ENCODE measurements at regions not wholly inside any gene's neighbourhood (a gene's known extent, or its start where the extent isn't known, plus 50 kb on each side); places are given as distances from the start of the nearest gene placed in this dataset.

DNA sequence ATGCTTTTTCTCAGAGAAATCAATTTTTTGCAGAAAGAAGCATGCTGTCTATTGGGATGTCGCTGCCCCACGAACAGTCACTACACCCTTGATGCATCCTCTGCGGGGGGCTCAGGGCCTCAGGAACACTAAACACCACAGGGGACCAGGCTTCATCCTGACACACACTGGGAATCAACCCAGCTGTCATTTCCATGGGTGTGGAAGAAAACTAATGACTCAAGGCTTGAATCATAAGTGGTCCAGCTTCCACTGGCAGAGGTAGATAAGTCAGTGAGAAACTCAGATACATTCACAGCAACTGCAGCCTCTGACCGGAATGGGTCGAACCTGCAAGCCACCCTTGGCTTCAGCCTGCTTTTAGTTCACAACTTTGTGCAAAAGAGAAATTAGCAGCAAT lies 81.3 kb upstream of the SPTLC3 start:
- DNase-seq (ENCODE audit: low spot score) = no peak
- no peak overlapping the region for H3K27ac ChIP-seq
- TF ChIP-seq, protein P1, sequence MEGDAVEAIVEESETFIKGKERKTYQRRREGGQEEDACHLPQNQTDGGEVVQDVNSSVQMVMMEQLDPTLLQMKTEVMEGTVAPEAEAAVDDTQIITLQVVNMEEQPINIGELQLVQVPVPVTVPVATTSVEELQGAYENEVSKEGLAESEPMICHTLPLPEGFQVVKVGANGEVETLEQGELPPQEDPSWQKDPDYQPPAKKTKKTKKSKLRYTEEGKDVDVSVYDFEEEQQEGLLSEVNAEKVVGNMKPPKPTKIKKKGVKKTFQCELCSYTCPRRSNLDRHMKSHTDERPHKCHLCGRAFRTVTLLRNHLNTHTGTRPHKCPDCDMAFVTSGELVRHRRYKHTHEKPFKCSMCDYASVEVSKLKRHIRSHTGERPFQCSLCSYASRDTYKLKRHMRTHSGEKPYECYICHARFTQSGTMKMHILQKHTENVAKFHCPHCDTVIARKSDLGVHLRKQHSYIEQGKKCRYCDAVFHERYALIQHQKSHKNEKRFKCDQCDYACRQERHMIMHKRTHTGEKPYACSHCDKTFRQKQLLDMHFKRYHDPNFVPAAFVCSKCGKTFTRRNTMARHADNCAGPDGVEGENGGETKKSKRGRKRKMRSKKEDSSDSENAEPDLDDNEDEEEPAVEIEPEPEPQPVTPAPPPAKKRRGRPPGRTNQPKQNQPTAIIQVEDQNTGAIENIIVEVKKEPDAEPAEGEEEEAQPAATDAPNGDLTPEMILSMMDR (conservative IDR thresholded peaks at IDR 0.05; ENCODE audit: low read depth) = no peak
- ChIA-PET POLR2A (ENCODE audit: low non-redundant PET) (interaction anchor here (0.7 kb wide), 1 partner anchor 1066 kb away, joined by 3 read pairs; no protein-coding TSS in a partner anchor), CTCF (no interaction called here)

DNA sequence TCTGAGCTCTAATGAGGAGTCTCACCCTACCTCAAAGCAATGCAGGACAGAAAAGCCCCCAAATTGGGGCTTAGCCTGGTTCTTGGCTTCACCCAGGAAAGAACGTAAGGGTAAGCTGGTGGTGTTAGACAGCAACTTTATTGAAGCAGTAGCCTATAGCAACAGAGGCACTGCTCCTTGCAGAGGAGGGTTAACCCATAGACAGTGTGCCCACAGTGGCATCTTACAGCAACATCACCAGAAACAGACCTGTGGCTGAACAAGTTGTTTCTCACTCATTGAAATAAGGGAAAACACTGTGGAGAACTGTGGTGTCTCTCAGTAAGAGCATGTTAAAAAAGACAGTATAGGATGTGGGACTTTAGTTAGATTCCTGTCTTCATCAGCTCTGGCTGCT lies 80.4 kb upstream of the SPTLC3 start:
- POLR2A ChIA-PET (ENCODE audit: low non-redundant PET) = no interaction called here
- CTCF ChIA-PET = interaction anchor here (0.6 to 0.7 kb wide), 2 partner anchors 9 to 619 kb away, joined by 3 read pairs; no protein-coding TSS in a partner anchor
- no peak for DNase-seq (ENCODE audit: low spot score)
- TF ChIP-seq, protein P1 (conservative IDR thresholded peaks at IDR 0.05; ENCODE audit: low read depth) = no peak
- H3K27ac ChIP-seq = no peak overlapping the region

DNA sequence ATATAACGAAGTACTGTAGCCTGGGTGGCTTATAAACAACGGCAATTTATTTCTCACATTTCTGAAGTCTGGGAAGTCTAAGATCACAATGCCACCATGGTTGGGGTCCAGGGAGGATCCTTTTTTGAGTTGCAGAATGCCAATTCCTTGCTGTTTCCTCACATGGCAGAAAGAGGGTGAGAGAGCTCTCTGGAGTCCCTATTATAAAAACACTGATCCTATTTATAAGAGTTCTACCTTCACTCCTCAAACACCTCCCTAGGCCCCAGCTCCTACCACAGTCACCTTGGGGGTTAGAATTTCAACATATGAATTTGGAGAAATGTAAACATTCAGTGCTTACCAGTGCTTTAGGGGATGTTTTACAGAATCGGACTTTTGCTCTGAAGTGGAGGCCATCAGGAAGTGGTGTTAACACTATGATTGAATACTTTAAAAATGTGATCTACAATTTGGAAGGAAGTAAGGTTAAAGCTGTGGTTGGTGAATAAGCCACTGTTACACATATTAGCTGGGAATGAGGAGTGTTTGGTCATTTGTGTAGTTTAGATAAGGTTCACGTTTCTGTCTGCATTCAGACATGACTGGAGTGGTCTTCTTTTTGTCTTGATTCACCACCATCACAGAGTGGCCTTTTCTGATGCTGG lies 79.9 kb upstream of the SPTLC3 start:
- ChIA-PET POLR2A (ENCODE audit: low non-redundant PET) (no interaction called here), CTCF (interaction anchor here (0.6 to 0.7 kb wide), 4 partner anchors 8 to 1125 kb away, joined by 3 to 4 read pairs (median 3); no protein-coding TSS in a partner anchor)
- TF ChIP-seq, protein P1 (conservative IDR thresholded peaks at IDR 0.05; ENCODE audit: low read depth) = no peak
- peak; percentile 44 for DNase-seq (ENCODE audit: low spot score)
- H3K27ac ChIP-seq = no peak overlapping the region

DNA sequence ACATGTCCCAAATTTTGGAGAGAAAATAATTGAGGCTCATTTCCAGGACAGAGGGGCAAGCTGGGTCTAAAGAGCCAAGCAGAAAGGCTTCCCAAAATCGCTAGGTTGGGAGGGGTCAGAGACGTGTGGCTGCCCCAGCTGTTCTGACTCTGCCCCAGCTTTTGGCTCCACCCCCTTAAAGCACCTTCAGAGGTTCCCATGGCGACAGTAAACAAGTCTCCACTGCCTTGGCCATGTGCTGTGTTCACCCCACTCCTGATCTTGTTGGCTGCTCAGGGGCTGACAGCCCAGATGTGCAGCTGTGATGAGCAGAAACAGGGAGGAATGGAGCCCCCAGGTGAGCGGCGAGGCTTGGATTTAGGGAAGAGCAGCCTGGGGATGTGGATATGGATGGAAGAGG lies 72.8 kb upstream of the SPTLC3 start:
- H3K27ac ChIP-seq = no peak overlapping the region
- CTCF ChIA-PET = no interaction called here
- no peak for DNase-seq (ENCODE audit: low spot score)
- TF ChIP-seq, protein P1 (conservative IDR thresholded peaks at IDR 0.05; ENCODE audit: low read depth) = no peak
- POLR2A ChIA-PET (ENCODE audit: low non-redundant PET) = no interaction called here

DNA sequence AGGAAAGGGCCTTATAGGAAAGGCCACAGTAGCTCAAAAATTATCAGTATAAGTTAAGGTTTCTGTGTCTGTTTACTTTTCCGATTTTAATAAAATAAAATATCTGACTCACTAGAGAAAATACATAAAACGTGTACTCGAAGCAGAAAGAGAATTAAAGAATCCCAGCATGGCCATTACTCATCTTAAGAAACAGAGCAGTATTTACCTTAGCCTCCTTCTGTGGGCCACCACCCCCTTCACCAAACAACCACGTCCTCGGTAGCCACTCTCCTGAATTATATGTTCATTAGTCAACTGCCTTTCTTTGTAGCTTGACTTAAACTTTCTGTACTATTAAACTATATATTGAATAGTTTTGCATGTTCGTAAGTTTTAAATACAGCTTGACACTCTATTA lies 72.2 kb upstream of the SPTLC3 start:
- TF ChIP-seq, protein P1 (conservative IDR thresholded peaks at IDR 0.05; ENCODE audit: low read depth) = no peak
- no peak overlapping the region for H3K27ac ChIP-seq
- DNase-seq (ENCODE audit: low spot score) = no peak
- POLR2A ChIA-PET (ENCODE audit: low non-redundant PET) = no interaction called here
- CTCF ChIA-PET = no interaction called here

DNA sequence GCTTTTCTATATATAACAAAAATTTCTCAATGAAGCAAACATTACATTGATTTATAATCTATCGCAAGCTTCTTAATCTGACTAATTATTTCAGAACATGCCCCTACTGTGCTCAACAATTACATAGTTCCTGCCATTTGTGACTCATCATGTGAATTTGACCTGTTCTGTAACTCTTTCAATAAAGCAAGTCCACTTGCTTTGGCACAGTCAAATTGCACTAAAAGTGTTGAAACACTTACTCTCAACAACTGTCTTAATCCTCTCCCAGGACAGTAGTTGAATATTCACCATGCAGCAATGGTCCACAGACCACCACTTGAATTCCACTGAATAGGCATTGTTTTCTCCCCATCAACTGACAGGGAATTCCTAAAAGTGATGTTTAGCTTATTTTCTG lies 67.7 kb upstream of the SPTLC3 start:
- ChIA-PET POLR2A (ENCODE audit: low non-redundant PET) (no interaction called here), CTCF (no interaction called here)
- TF ChIP-seq, protein P1 (conservative IDR thresholded peaks at IDR 0.05; ENCODE audit: low read depth) = no peak
- no peak for DNase-seq (ENCODE audit: low spot score)
- H3K27ac ChIP-seq = no peak overlapping the region
